ENCODE measurements at regions not wholly inside any gene's neighbourhood (a gene's known extent, or its start where the extent isn't known, plus 50 kb on each side); places are given as distances from the start of the nearest gene placed in this dataset.
"Not testable (repeated sequence)": the region's sequence is repeated elsewhere in the genome, so short reads cannot be mapped to it uniquely, and the experiment has no call there.

DNA sequence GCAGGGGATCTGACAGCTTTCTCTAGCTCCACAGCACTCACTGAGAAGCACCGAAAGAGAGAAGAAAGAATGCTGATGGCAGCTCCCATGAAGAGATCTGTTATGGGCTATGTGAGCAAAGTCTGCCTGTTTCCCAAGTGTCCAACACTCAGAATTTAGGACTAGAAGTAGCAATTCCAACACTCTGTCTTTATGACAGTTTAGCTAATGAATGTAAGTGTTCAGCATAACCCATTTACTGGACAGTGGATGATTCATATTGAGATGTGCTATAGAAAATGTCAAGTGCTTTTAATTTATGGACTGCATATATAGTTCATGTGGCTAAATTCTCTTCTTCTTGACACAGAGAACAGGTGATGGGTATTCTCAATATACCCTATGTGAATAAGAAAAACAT lies 683.1 kb upstream of the ZNF608 start:
- H3K4me1 Mint-ChIP-seq (ENCODE audit: low read depth) = no peaks in the 10 kb centered on the region

DNA sequence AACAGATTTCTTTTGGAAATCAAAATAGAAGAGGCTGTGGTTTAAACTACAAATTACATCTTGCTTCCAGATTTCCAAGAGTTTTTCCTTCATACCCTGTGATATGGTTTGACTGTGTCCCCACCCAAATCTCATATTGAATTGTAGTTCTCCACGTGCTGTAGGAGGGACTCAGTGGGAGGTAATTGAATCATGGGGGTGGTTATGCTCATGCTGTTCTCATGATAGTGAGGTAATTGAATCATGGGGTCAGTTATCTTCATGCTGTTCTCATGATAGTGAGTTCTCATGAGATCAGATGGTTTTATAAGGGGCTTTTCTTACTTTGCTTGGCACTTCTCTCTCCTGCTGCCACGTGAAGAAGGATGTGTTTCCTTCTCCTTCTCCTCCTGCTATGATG lies 687.0 kb upstream of the ZNF608 start:
- H3K4me3 Mint-ChIP-seq = no peak overlapping the region
- H3K36me3 Mint-ChIP-seq (ENCODE audit: low read depth) = no peaks in the 10 kb centered on the region
- intact Hi-C loops (cut with micrococcal nuclease) = no loop called here
- DNase-seq (ENCODE audit: low spot score) = no peak
- H3K27me3 Mint-ChIP-seq (ENCODE audit: insufficient read depth) = peaks cover 1% of the 10 kb centered on the region
- peaks cover 18% of the 10 kb centered on the region for H3K9me3 Mint-ChIP-seq
- H3K27ac Mint-ChIP-seq = no peak overlapping the region
- H3K4me1 Mint-ChIP-seq (ENCODE audit: low read depth) = no peaks in the 10 kb centered on the region

More for the DNA sequence above, 683.1 kb upstream of the ZNF608 start:
- intact Hi-C loops (cut with micrococcal nuclease) = no loop called here
- H3K36me3 Mint-ChIP-seq (ENCODE audit: low read depth) = no peaks in the 10 kb centered on the region
- no peak overlapping the region for H3K4me3 Mint-ChIP-seq
- no peak overlapping the region for H3K27ac Mint-ChIP-seq
- DNase-seq (ENCODE audit: low spot score) = no peak
- H3K27me3 Mint-ChIP-seq (ENCODE audit: insufficient read depth) = no peaks in the 10 kb centered on the region
- H3K9me3 Mint-ChIP-seq = peaks cover 18% of the 10 kb centered on the region

DNA sequence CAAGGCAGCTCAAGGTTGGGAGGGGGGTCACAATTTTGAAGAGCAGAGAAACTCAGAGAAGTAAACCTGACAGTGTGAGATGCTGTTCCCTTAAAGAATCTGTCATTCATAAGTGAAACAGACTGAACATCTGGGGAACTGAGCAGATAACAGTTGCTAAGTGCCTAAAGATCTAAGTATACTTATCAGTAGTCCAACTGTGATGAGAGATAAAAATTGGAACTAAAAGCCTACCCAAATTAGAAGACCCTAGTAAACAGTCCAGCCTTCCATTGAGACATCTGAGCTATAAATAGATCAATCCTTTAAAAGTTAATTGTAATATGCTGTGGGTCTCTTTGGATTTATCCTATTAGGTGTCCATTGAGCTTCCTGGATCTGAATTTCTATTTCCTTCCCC lies 692.8 kb upstream of the ZNF608 start:
- Mint-ChIP-seq H3K36me3 (ENCODE audit: low read depth) (no peaks in the 10 kb centered on the region), H3K4me3 (no peak overlapping the region), H3K27ac (no peak overlapping the region), H3K4me1 (ENCODE audit: low read depth) (no peaks in the 10 kb centered on the region), H3K9me3 (peaks cover 26% of the 10 kb centered on the region), H3K27me3 (ENCODE audit: insufficient read depth) (peaks cover 1% of the 10 kb centered on the region)
- intact Hi-C loops (cut with micrococcal nuclease) = no loop called here
- DNase-seq (ENCODE audit: low spot score) = no peak

DNA sequence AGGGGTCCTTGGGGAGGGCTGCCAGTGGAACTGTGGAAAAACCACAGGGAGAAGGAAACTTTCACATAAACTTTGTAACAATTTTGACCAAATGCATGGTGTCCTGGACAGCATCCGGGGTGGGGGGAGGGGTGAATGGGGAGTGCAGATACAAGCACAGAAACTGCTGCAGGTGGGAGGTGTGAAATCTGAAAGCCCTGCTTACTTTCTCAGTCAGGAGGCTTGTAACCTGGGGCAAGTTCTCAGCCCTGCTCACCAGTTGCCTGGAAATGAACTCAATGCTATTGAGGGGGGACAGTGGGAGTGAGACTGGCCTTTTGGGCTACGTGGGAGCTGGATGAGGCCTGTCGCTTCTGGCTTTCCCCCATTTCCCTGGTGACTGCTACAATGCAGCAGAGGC lies 694.5 kb upstream of the ZNF608 start:
- Mint-ChIP-seq H3K4me1 (ENCODE audit: low read depth) (no peaks in the 10 kb centered on the region), H3K27ac (no peak overlapping the region), H3K4me3 (no peak overlapping the region), H3K9me3 (peaks cover 28% of the 10 kb centered on the region), H3K36me3 (ENCODE audit: low read depth) (no peaks in the 10 kb centered on the region), H3K27me3 (ENCODE audit: insufficient read depth) (peaks cover 1% of the 10 kb centered on the region)
- intact Hi-C loops (cut with micrococcal nuclease) = no loop called here
- DNase-seq (ENCODE audit: low spot score) = no peak

DNA sequence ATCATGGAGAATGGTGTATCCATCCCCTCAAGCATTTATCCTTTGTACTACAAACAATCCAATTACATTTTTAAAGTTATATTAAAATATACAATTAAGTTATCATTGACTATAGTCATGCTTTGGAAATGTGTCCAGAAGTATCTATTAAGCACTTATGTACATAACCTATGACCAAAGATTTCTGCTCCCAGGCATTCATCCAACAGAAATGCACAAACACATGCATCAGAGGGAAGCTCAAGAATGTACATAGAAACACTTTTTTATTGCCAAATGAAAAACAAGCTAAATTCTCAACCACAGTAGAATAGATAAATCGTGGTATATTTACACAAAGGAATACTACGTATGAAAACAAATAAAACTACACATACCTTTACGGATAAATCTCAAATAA lies 700.5 kb upstream of the ZNF608 start:
- intact Hi-C loops (cut with micrococcal nuclease) = no loop called here
- H3K27ac Mint-ChIP-seq = no peak overlapping the region
- no peaks in the 10 kb centered on the region for H3K4me1 Mint-ChIP-seq (ENCODE audit: low read depth)
- H3K36me3 Mint-ChIP-seq (ENCODE audit: low read depth) = no peaks in the 10 kb centered on the region
- no peak for DNase-seq (ENCODE audit: low spot score)
- H3K27me3 Mint-ChIP-seq (ENCODE audit: insufficient read depth) = no peaks in the 10 kb centered on the region
- no peak overlapping the region for H3K4me3 Mint-ChIP-seq
- H3K9me3 Mint-ChIP-seq = peaks cover 12% of the 10 kb centered on the region

DNA sequence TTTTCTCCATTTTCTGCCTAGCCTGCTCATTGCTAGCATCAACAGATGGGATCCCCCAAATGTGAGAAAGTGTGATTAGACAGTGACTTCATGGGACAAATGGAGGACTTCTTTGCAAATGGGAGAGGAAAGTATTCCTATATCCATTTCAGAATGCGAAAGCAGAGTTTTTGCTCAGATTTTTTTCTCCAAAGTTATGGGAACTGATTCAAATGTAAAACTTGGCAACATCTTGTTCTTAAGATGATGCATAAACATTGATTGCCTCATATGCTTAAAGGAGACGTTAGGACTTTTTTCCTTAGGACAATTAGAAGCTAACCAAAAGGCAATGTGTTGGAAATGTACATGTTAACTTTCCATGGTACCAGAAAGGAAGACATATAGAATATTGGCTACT lies 704.3 kb upstream of the ZNF608 start:
- Mint-ChIP-seq H3K27ac (no peak overlapping the region), H3K9me3 (peaks cover 18% of the 10 kb centered on the region), H3K4me3 (no peak overlapping the region), H3K36me3 (ENCODE audit: low read depth) (no peaks in the 10 kb centered on the region), H3K4me1 (ENCODE audit: low read depth) (no peaks in the 10 kb centered on the region), H3K27me3 (ENCODE audit: insufficient read depth) (no peaks in the 10 kb centered on the region)
- intact Hi-C loops (cut with micrococcal nuclease) = no loop called here
- DNase-seq (ENCODE audit: low spot score) = no peak

DNA sequence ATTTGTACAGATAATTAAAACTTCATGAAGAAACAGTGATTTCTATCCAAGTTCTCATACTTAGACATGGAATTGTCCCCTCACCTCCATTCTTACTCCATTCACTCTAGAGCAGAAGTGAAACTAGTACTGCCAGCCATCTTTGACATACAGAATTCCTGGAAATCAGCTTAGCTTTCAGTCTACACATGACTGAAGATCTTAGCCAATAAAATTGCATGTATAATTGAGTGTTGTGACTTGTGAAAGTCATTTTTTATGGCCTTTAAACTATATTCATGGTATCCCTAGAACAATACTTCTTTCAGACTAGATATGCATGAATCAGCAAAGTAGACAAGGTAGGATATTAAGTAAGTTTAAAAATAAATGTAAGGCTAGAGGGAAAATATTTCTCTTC lies 705.2 kb upstream of the ZNF608 start:
- no peak overlapping the region for H3K27ac Mint-ChIP-seq
- no peak for DNase-seq (ENCODE audit: low spot score)
- intact Hi-C loops (cut with micrococcal nuclease) = no loop called here
- no peaks in the 10 kb centered on the region for H3K4me1 Mint-ChIP-seq (ENCODE audit: low read depth)
- peaks cover 22% of the 10 kb centered on the region for H3K9me3 Mint-ChIP-seq
- H3K4me3 Mint-ChIP-seq = no peak overlapping the region
- no peaks in the 10 kb centered on the region for H3K36me3 Mint-ChIP-seq (ENCODE audit: low read depth)
- H3K27me3 Mint-ChIP-seq (ENCODE audit: insufficient read depth) = no peaks in the 10 kb centered on the region

DNA sequence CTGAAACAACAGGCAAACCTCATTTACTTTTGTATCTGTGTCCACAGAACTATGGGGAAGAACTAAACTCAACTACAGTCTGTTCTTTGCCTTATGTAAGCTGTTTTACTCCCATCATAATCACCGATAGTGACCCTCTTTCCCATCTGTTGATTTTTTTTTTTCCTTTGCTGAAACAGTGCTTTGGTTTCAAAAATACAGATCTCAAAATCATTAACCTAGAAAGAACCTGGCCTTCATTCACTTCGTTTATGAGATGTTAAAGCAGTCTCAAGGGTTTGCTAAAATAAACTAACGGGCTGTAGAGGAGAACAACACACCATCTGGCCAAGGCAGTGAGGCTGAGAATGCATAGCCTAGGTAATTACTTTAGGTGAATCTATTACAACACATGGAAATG lies 706.6 kb upstream of the ZNF608 start:
- no peaks in the 10 kb centered on the region for H3K4me1 Mint-ChIP-seq (ENCODE audit: low read depth)
- H3K36me3 Mint-ChIP-seq (ENCODE audit: low read depth) = no peaks in the 10 kb centered on the region
- H3K4me3 Mint-ChIP-seq = no peak overlapping the region
- H3K27me3 Mint-ChIP-seq (ENCODE audit: insufficient read depth) = no peaks in the 10 kb centered on the region
- DNase-seq (ENCODE audit: low spot score) = no peak
- intact Hi-C loops (cut with micrococcal nuclease) = no loop called here
- no peak overlapping the region for H3K27ac Mint-ChIP-seq
- peaks cover 29% of the 10 kb centered on the region for H3K9me3 Mint-ChIP-seq

DNA sequence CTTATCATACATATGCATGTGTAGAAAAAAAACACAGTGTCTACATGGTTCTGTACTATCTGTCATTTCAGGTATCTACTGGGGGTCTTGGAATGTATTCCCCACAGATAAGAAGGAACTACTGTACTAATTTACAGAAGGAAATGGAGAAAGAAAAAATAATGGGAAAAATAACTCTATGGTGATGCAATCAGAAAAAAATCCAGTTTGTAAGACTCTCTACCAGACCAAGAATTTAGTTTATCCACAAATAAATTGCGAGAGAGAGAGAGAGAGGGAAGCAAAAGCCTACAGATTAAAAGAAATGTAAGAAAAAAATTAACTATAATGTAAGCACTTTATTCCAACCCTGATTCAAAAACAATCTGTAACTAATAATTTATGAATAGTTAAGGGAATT lies 708.6 kb upstream of the ZNF608 start:
- Mint-ChIP-seq H3K9me3 (peaks cover 34% of the 10 kb centered on the region), H3K27me3 (ENCODE audit: insufficient read depth) (no peaks in the 10 kb centered on the region), H3K36me3 (ENCODE audit: low read depth) (no peaks in the 10 kb centered on the region), H3K4me1 (ENCODE audit: low read depth) (no peaks in the 10 kb centered on the region), H3K27ac (no peak overlapping the region), H3K4me3 (no peak overlapping the region)
- DNase-seq (ENCODE audit: low spot score) = no peak
- intact Hi-C loops (cut with micrococcal nuclease) = no loop called here

DNA sequence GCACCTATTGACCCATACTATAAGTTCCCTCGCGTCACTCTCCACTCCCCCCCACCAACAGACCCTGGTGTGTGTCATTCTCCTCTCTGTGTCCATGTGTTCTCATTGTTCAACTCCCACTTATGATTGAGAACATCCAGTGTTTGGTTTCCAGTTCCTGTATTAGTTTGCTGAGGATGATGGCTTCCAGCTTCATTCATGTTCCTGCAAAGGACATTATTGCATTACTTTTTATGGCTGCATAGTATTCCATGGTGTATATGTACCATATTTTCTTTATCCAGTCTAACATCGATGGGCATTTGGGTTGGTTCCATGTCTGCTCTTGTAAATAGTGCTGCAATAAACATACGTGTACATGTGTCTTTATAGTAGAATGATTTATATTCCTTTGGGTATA lies 709.6 kb upstream of the ZNF608 start:
- DNase-seq (ENCODE audit: low spot score); H3K36me3 Mint-ChIP-seq (ENCODE audit: low read depth); intact Hi-C loops (cut with micrococcal nuclease); H3K27me3 Mint-ChIP-seq (ENCODE audit: insufficient read depth); H3K4me1 Mint-ChIP-seq (ENCODE audit: low read depth); H3K4me3 Mint-ChIP-seq; H3K27ac Mint-ChIP-seq: not testable (repeated sequence)
- H3K9me3 Mint-ChIP-seq = peaks cover 34% of the 10 kb centered on the region

DNA sequence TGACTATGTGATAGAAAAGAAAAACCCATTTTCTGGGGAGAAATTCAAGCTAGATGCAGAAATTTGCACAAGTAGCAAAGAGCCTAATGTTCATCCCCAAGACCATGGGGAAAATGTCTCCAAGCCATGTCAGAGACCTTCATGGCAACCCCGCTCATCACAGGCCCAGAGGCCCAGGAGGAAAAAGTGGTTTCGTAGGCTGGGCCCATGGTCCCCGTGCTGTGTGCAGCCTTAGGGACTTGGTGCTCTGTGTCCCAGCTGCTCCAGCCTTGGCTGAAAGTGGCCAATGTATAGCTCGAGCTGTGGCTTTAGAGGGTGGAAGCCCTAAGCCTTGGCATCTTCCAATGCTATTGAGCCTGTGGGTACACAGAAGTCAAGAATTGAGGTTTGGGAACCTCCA lies 711.2 kb upstream of the ZNF608 start:
- H3K4me3 Mint-ChIP-seq = no peak overlapping the region
- H3K27ac Mint-ChIP-seq = no peak overlapping the region
- peaks cover 34% of the 10 kb centered on the region for H3K9me3 Mint-ChIP-seq
- intact Hi-C loops (cut with micrococcal nuclease) = no loop called here
- no peaks in the 10 kb centered on the region for H3K4me1 Mint-ChIP-seq (ENCODE audit: low read depth)
- H3K27me3 Mint-ChIP-seq (ENCODE audit: insufficient read depth) = no peaks in the 10 kb centered on the region
- H3K36me3 Mint-ChIP-seq (ENCODE audit: low read depth) = no peaks in the 10 kb centered on the region
- no peak for DNase-seq (ENCODE audit: low spot score)

DNA sequence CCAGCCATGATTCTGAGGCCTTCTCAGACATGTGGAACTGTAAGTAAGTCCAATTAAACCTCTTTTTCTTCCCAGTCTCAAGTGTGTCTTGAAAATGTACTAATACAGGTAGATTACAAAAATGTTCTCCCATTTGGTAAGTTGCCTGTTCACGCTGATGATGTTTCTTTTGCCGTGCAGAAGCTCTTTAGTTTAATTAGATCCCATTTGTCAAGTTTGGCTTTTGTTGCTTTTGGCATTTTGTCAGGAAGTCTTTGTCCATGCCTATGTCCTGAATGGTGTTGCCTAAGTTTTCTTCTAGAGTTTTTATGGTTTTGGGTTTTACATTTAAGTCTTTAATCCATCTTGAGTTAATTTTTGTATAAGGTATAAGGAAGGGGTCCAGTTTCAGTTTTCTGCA lies 712.5 kb upstream of the ZNF608 start:
- DNase-seq (ENCODE audit: low spot score); intact Hi-C loops (cut with micrococcal nuclease); H3K36me3 Mint-ChIP-seq (ENCODE audit: low read depth); H3K27ac Mint-ChIP-seq; H3K27me3 Mint-ChIP-seq (ENCODE audit: insufficient read depth); H3K4me3 Mint-ChIP-seq; H3K4me1 Mint-ChIP-seq (ENCODE audit: low read depth): not testable (repeated sequence)
- H3K9me3 Mint-ChIP-seq = peaks cover 21% of the 10 kb centered on the region

DNA sequence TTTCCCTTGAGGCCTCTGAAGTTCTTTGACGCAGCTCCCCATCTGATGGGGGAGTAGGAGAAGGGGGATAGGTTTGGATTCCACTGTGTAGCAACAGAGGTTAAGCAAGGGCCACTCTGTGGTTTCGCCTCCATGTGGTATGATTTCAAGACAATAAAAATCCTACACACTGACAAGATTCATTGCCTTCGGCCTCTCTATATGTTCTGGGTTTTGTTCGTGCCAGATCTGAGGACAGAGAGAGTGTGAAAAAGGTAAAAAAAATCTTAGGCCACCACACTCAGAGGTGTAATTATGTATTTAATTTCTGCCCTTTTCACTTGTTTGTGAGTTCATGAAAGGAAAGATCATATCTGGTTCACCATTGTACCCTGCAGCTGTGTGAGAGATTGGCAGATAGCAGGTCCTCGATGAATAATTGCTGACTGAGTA lies 715.2 kb upstream of the ZNF608 start:
- Mint-ChIP-seq H3K36me3 (ENCODE audit: low read depth) (no peaks in the 10 kb centered on the region), H3K27me3 (ENCODE audit: insufficient read depth) (no peaks in the 10 kb centered on the region), H3K9me3 (peaks cover 15% of the 10 kb centered on the region), H3K4me1 (ENCODE audit: low read depth) (no peaks in the 10 kb centered on the region), H3K4me3 (no peak overlapping the region), H3K27ac (no peak overlapping the region)
- intact Hi-C loops (cut with micrococcal nuclease) = no loop called here
- no peak for DNase-seq (ENCODE audit: low spot score)

DNA sequence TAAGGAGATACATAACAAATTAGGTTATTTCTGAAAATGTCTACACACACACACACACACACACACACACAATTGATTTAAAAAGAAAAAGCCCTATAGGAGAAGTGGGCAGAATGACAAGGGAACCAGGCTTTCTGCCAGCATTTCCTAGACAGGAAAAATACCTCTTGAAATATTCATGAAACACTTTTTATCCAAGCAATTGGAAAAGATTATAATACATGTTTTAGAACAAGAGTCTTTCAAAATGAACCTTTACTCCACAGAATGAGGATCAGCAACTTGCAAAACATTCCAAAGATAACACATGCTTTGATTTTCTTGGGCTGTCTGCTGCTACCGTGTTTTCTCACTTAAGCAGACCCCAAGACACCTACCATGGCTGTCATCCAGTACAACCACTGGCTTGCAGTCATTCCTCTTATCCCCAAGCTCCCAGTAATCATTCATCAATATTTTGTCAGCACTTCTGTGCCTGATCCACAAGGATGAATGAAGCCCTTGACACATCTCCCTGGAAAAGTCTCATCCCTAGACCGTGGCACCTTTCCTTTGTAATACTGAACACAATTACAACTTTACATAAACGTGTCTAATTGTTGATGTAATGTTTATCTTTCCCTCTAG lies 717.1 kb upstream of the ZNF608 start:
- DNase-seq (ENCODE audit: low spot score) = no peak
- Mint-ChIP-seq H3K27ac (no peak overlapping the region), H3K9me3 (peaks cover 12% of the 10 kb centered on the region), H3K4me1 (ENCODE audit: low read depth) (no peaks in the 10 kb centered on the region), H3K27me3 (ENCODE audit: insufficient read depth) (no peaks in the 10 kb centered on the region), H3K4me3 (no peak overlapping the region), H3K36me3 (ENCODE audit: low read depth) (no peaks in the 10 kb centered on the region)
- intact Hi-C loops (cut with micrococcal nuclease) = no loop called here

Measured in activated T-helper 1 cell treated with anti-CD3 and anti-CD28 coated beads, Interleukin-12 subunit alpha, Interleukin-12 subunit beta, Interleukin-2, Interleukin-4 antibody, amounts not matched to agents 30 ng/mL and 10 ng/mL and 1 ng/mL, durations not matched to agents 14 hours and 24 hours and 36 hours (primary cell).